ENCODE measurements at regions not wholly inside any gene's neighbourhood (a gene's known extent, or its start where the extent isn't known, plus 50 kb on each side); places are given as distances from the start of the nearest gene placed in this dataset.

GRCh38 chr16:86899151-86899550, 320.8 kb downstream of the FOXL1 start:
- TF ChIP-seq CTCF (IDR thresholded peaks at IDR 0.05) (no peak), POLR2AphosphoS5 (IDR thresholded peaks at IDR 0.05; ENCODE audit: insufficient read depth in 1 of 2, low read depth in 1 of 2) (no peak), POLR2A (IDR thresholded peaks at IDR 0.05) (no peak)

Measured in vagina (tissue), 2 donors.